ENCODE measurements at regions not wholly inside any gene's neighbourhood (a gene's known extent, or its start where the extent isn't known, plus 50 kb on each side); places are given as distances from the start of the nearest gene placed in this dataset.
"Not testable (repeated sequence)": the region's sequence is repeated elsewhere in the genome, so short reads cannot be mapped to it uniquely, and the experiment has no call there.

GRCh38 chrX:94612140-94612539, 938.1 kb downstream of the FAM133A start:
- no peak for DNase-seq (ENCODE audit: low spot score)

DNA sequence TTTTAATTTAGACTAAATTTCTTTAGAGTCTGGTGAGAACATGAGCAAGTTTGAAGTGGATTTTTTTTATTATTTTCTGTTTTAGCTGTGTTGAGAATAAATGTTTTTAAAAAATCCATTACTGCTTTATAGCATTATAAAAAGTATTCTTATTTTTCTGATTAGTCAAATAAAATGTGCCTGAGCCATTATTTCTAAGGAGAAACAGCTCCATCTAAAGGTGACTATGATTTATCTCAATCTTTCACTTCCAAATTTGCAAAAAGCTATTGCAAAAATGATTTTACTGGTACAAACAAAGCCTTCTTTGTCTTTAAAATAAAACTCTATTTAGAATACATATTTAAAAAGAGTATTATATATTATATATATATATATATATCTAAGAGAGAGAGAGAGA, 959.2 kb downstream of the FAM133A start:
- no peak for DNase-seq (ENCODE audit: low spot score)

DNA sequence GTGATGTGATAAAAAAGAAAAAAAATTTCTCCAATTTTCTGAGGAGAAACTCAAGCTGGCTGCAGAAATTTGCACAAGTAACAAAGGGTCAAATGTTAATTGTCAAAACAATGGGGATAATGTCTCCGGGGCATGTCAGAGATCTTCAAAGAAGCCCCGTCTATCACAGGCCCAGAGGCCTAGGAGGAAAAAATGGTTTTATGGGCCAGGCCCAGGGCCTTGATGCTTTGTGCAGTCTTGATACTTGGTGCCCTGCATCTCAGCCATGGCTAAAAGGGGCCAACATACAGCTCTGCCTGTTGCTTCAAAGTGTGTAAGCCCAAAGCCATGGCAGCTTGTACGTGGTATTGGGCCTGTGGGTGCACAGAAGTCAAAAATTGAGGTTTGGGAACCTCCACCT, 961.0 kb downstream of the FAM133A start:
- DNase-seq (ENCODE audit: low spot score): no peak

- no peak for DNase-seq (ENCODE audit: low spot score)
Measured at GRCh38 chrX:94645726-94646125, 971.7 kb downstream of the FAM133A start.

GRCh38 chrX:94655180-94655579, 981.2 kb downstream of the FAM133A start:
- no peak for DNase-seq (ENCODE audit: low spot score)

DNA sequence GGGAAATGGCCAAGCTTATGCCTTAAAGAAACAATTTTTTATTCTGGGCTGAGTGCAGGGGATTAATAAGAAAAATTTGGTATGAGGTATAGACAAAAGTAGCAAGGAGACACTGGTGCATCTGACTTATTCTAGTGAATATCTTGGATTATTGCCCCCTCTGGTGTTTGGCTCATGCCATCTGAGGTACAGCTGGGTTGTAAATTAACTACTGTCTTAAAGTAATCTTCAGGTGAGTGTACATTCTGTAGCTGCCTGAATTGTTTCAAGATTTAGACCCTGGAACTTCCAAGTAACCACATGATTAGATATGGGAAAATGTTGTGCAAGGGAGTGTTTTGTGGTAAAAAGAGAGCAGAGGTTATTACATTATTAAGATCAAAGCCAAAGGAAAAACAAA, 988.7 kb downstream of the FAM133A start:
- peak; percentile 1 for DNase-seq (ENCODE audit: low spot score)

GRCh38 chrX:94676285-94676684, 1002.3 kb downstream of the FAM133A start:
- DNase-seq (ENCODE audit: low spot score): no peak

- no peak for DNase-seq (ENCODE audit: low spot score)
Measured at GRCh38 chrX:94686071-94686470, 1012.1 kb downstream of the FAM133A start.

DNA sequence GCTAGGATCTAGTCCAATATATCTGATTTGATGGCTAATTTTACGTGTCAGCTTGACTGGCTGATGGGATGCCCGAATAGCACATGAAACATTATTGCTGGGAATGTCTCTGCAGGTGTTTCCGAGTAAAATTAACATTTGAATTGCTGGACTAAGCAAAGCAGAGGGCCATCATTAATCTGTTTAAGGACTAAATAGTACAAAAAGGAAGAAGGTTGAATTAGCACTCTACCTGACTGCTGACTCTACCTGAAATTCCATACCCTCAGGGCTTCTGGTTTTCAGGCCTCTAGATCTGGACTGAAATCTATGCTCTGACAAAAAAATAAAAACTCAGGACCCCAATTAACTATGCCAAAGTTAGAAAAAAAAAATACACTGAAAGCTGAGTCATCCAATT, 1021.9 kb downstream of the FAM133A start:
- no peak for DNase-seq (ENCODE audit: low spot score)

DNA sequence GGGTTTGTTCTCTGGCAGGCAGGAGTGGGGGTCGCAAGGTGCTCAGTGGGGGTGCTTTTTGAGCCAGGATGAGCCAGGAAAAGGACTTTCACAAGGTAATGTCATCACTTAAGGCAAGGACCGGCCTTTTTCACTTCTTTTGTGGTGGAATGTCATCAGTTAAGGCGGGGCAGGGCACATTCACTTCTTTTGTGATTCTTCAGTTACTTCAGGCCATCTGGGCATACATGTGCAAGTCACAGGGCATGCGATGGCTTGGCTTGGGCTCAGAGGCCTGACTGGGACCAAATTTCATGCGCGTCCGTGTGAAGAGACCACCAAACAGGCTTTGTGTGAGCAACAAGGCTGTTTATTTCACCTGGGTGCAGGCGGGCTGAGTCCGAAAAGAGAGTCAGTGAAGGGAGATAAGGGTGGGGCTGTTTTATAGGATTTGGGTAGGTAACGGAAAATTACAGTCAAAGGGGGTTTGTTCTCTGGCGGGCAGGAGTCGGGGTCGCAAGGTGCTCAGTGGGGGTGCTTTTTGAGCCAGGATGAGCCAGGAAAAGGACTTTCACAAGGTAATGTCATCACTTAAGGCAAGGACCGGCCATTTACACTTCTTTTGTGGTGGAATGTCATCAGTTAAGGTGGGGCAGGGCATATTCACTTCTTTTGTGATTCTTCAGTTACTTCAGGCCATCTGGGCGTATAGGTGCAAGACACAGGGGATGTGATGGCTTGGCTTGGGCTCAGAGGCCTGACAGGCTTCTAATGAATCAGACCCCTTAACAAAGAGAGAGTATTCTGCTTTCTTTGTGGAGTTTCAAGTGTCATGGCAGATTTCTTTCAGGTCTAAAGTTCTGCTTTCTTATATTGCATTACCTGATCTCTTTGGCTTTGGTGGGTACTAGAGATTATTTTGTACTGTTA, 1030.6 kb downstream of the FAM133A start:
- DNase-seq (ENCODE audit: low spot score): not testable (repeated sequence)

DNA sequence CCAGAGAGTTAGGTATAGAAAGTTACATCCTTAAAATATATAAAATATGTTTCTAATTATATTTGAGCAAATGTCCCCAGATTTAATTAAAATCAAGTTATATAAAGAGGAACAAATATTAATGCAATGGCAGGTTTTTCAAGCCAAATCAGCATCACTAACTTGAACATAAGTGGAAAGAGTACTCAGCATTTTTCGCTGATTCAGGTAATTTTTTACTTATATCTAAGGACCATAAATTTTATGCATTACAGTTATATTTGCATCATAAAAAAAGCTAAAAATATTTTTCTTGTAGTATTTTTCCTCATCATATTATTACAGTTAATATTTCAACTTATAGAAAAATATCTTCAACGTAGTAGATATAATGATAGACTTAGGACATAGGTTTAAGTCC, 1047.4 kb downstream of the FAM133A start:
- DNase-seq (ENCODE audit: low spot score): no peak

- DNase-seq (ENCODE audit: low spot score): no peak
Measured at GRCh38 chrX:94722578-94722977, 1048.6 kb downstream of the FAM133A start.

GRCh38 chrX:94742772-94743171, 1068.8 kb downstream of the FAM133A start:
- no peak for DNase-seq (ENCODE audit: low spot score)

DNA sequence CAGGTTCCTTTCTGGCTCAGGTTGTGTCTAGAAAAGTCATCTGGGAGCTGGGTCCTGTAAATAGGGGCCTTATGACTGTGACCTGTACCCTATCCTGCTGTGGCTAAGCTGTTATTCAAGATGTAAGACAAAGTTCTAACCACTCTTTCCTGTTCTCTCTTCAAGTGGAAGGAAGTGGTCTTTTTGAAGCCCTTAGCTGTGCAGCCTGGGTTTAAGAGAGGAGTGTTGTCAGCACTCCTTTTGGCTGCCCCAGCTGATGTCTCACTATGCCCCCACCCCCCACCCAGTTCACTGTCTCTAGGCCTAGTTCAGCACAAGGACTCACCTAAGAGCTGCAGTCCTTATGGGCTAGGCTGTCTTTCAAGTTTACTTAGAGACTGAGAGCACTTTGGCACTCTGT, 1069.5 kb downstream of the FAM133A start:
- no peak for DNase-seq (ENCODE audit: low spot score)

- DNase-seq (ENCODE audit: low spot score): no peak
Measured at GRCh38 chrX:94744786-94745185, 1070.8 kb downstream of the FAM133A start.

DNA sequence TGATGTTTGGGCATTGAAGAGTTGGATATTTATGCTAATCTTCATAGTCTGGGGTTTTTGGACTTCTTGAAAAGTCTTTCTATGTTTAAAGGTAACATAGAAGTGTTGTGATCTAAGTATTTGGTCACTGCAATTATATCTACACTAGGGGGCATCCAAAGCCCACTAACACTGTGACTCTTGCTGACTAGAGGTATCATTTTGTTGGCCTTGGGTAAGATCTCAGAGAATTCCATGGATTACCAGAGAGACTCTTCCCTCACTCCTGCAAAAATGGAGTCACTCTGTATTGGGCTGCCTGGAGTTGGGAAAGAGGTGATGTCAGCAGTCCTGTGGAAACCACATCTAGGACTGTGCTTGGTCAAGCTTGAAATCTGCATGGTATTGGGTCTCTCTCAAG, 1077.6 kb downstream of the FAM133A start:
- DNase-seq (ENCODE audit: low spot score): no peak

DNA sequence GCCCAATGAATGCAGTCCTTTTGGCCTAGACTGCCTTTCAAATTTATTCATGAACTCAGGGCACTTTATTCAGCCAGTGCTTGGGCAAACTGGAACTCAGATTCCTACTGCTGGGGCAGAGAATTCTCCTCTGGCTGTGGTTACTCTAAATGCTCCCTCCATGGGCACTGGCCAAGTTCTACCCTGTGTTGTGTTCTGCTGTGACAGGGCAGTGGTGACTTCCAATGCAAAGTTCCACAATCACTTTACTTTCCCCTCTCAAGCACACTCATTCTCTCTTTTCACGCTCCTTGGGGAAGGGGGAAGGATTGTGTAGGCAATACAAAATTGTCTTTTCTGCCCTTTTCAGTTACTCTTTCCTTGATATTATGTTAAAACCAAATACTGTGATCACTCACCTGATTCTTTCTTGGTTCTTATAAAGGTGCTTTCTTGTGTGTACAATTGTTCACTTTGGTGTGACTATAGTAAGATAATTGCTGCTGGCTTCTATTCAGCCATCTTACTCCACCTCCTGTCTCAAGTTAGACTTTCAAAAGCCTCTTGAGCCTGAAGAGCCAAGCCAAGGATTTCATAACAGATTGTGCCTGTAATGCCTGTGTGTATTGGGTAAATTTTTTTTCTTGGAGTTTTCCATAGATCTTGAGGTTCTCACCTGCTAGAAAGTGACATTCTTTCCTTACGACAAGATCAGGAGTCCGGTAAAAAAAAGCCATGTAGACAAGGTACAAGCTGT, 1078.6 kb downstream of the FAM133A start:
- no peak for DNase-seq (ENCODE audit: low spot score)

- DNase-seq (ENCODE audit: low spot score): no peak
Measured at GRCh38 chrX:94758130-94758529, 1084.1 kb downstream of the FAM133A start.

- no peak for DNase-seq (ENCODE audit: low spot score)
Measured at GRCh38 chrX:94775640-94776039, 1101.6 kb downstream of the FAM133A start.

DNA sequence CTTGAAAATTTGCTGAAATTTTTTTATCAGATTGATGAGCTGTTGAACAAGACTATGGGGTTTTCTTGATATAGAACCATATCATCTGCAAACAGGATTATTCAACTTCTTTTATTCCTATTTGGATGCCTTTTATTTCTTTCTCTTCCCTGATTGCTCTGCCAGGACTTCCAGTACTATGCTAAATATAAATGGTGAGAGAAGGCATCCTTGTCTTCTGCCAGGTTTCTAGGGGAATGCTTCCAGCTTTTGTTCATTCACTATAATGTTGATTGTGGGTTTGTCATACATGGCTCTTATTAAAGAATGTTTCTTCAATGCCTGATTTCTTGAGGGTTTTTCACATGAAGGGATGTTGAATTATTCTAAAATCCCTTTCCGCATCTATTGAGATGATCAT, 1139.5 kb downstream of the FAM133A start:
- no peak for DNase-seq (ENCODE audit: low spot score)

DNA sequence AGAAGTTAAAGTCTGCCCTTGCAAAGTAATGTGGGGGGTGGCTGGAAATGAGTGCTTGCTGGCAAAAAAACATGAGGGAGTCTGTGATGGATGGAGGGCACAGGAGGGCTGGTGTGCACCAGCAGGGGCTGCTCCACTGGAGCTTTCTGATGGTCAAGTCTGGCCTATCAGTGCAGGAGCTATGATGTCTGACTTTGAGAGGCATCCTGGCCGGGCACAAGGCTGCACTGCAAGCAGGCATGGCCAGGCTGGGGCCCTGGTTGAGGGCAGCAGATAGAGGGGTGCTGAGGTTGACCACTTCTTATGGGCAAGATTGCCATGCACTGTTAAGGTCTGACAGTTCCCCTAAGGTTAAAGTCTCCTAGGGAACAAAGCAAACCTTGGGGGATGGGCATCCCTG, 1140.2 kb downstream of the FAM133A start:
- DNase-seq (ENCODE audit: low spot score): no peak

DNA sequence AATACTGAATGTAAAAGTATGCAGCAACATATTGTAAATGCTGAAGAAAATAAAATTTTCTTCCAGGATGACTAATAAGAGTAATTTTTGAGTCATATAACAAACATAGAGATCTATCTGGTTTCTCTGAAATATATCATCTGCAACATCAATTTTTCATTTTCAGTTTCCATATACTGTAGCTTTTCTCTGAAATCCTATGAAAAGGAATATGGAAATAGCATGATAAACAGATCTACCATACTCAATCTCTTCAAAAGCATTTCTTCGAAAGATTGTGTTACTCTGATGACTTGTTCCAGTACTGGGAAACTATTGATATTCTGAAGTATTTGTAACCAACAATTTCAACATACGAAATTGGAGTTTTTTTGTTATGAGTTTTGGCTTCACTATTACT, 1156.7 kb downstream of the FAM133A start:
- no peak for DNase-seq (ENCODE audit: low spot score)

- DNase-seq (ENCODE audit: low spot score): peak; percentile 33
Measured at GRCh38 chrX:94831364-94831763, 1157.4 kb downstream of the FAM133A start.

Measured in kidney tubule cell (primary cell).